Activated CD4-positive, alpha-beta T cell treated with anti-CD3 and anti-CD28 coated beads, Interleukin-2, amount 10 ng/mL, durations not matched to agents 24 days and 14 days (primary cell): ENCODE measurements at regions not wholly inside any gene's neighbourhood (a gene's known extent, or its start where the extent isn't known, plus 50 kb on each side); places are given as distances from the start of the nearest gene placed in this dataset.
"Not testable (repeated sequence)": the region's sequence is repeated elsewhere in the genome, so short reads cannot be mapped to it uniquely, and the experiment has no call there.

Source experiments
- DNase-seq: peaks from one replicate; pipeline ENCODE4 v3.0.0; 2022
- H3K27ac Mint-ChIP-seq: one replicate; pipeline ENCODE4 v1.8.0; 2022; ENCODE audit warnings: mild to moderate bottlenecking, mixed read lengths
- H3K27me3 Mint-ChIP-seq: one replicate; pipeline ENCODE4 v1.8.0; 2022; ENCODE audit warnings: mixed read lengths
- H3K36me3 Mint-ChIP-seq: one replicate; pipeline ENCODE4 v1.8.0; 2022; ENCODE audit warnings: low read depth, mild to moderate bottlenecking, mixed read lengths
- H3K4me1 Mint-ChIP-seq: one replicate; pipeline ENCODE4 v1.8.0; 2021; ENCODE audit warnings: mixed read lengths
- H3K4me3 Mint-ChIP-seq: one replicate; pipeline ENCODE4 v1.8.0; 2022; ENCODE audit warnings: mild to moderate bottlenecking, moderate library complexity, mixed read lengths
- H3K9me3 Mint-ChIP-seq: one replicate; pipeline ENCODE4 v1.8.0; 2021; ENCODE audit warnings: mixed read lengths
- intact Hi-C: fragments of 100-400 bp; cut with micrococcal nuclease; formaldehyde crosslinking; loops from one replicate; pipeline ENCODE4 v1.15.1; 2023

- peak overlapping the region; percentile 38 for H3K27ac Mint-ChIP-seq
- H3K4me3 Mint-ChIP-seq, intact Hi-C loops, H3K27me3 Mint-ChIP-seq, H3K4me1 Mint-ChIP-seq, DNase-seq, H3K9me3 Mint-ChIP-seq, H3K36me3 Mint-ChIP-seq: not testable (repeated sequence)
These were observed 63.5 kb downstream of the UNC93B1 start for GRCh38 chr11:67940440-67940839.

DNA sequence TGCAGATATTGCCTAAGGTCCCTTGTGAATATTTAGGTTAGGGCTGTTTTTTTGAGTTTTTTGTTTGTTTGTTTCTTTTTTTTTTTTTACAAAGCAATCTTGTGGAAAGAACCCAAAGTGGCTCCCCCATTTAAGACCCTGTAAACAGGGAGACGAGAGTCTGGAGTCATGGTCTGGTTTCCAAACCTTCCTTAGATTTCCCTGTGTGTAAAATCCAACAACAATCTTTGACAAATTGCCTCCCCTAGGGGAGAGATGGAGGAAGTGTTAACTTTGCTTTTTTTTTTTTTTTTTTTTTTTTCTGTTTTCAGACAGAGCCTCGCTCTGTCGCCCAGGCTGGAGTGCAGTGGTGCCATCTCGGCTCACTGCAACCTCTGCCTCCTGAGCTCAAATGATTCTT, 64.9 kb downstream of the UNC93B1 start:
- DNase-seq, H3K36me3 Mint-ChIP-seq, H3K27me3 Mint-ChIP-seq, H3K4me1 Mint-ChIP-seq, H3K4me3 Mint-ChIP-seq, intact Hi-C loops, H3K9me3 Mint-ChIP-seq, H3K27ac Mint-ChIP-seq: not testable (repeated sequence)

- H3K4me3 Mint-ChIP-seq, H3K27ac Mint-ChIP-seq, H3K4me1 Mint-ChIP-seq, DNase-seq, H3K9me3 Mint-ChIP-seq, H3K27me3 Mint-ChIP-seq, intact Hi-C loops, H3K36me3 Mint-ChIP-seq: not testable (repeated sequence)
These were observed 65.5 kb downstream of the UNC93B1 start for GRCh38 chr11:67938371-67938770.

GRCh38 chr11:67923565-67923964, 80.3 kb downstream of the UNC93B1 start:
- intact Hi-C loops, DNase-seq, H3K27ac Mint-ChIP-seq, H3K36me3 Mint-ChIP-seq, H3K4me3 Mint-ChIP-seq, H3K9me3 Mint-ChIP-seq: not testable (repeated sequence)
- H3K27me3 Mint-ChIP-seq: peaks cover 17% of the 10 kb centered on the region
- peaks cover 16% of the 10 kb centered on the region for H3K4me1 Mint-ChIP-seq

- DNase-seq: peak; percentile 80
- Mint-ChIP-seq H3K27ac (peak overlapping the region; percentile 85), H3K4me1 (peaks cover 13% of the 10 kb centered on the region), H3K4me3 (peak overlapping the region; percentile 79), H3K27me3 (peaks cover 18% of the 10 kb centered on the region)
- intact Hi-C loops, H3K9me3 Mint-ChIP-seq, H3K36me3 Mint-ChIP-seq: not testable (repeated sequence)
These were observed 83.4 kb downstream of the UNC93B1 start for GRCh38 chr11:67920546-67920945.

GRCh38 chr11:67912184-67912583, 91.7 kb downstream of the UNC93B1 start:
- H3K4me1 Mint-ChIP-seq, intact Hi-C loops, H3K36me3 Mint-ChIP-seq, H3K27me3 Mint-ChIP-seq, DNase-seq, H3K27ac Mint-ChIP-seq, H3K4me3 Mint-ChIP-seq: not testable (repeated sequence)
- peaks cover 17% of the 10 kb centered on the region for H3K9me3 Mint-ChIP-seq

DNA sequence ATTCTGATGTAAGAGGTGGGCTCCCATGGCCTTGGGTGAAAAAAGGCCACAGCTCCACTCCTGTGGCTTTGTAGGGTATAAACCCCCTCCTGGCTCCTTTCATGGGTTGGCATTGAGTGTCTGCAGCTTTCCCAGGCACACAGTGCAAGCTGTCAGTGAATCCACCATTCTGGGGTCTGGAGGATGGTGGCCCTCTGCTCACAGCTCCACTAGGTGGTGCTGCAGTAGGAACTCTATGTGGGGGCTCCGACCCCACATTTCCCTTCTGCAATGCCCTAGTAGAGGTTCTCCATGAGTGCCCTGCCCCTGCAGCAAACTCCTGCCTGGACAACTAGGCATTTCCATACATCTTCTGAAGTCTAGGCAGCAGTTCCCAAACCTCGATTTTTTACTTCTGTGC, 92.7 kb downstream of the UNC93B1 start:
- H3K27ac Mint-ChIP-seq, H3K27me3 Mint-ChIP-seq, H3K36me3 Mint-ChIP-seq, H3K4me3 Mint-ChIP-seq, intact Hi-C loops, H3K4me1 Mint-ChIP-seq, DNase-seq: not testable (repeated sequence)
- H3K9me3 Mint-ChIP-seq: peaks cover 17% of the 10 kb centered on the region

DNA sequence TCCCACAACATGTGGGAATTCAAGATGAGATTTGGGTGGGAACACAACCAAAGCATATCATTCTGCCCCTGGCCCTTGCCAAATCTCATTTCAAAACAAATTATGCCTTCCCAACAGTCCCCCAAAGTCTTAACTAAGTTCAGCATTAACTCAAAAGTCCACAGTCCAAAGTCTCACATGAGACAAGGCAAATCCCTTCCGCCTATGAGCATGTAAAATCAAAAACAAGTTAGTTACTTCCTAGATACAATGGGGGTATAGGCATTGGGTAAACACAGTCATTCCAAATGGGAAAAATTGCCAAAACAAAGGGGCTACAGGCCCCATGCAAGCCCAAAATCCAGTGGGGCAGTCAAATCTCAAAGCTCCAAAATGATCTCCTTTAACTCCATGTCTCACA, 93.1 kb downstream of the UNC93B1 start:
- H3K27me3 Mint-ChIP-seq, H3K36me3 Mint-ChIP-seq, intact Hi-C loops, DNase-seq, H3K4me3 Mint-ChIP-seq, H3K27ac Mint-ChIP-seq, H3K4me1 Mint-ChIP-seq: not testable (repeated sequence)
- peaks cover 14% of the 10 kb centered on the region for H3K9me3 Mint-ChIP-seq

GRCh38 chr11:67906969-67907368, 96.9 kb downstream of the UNC93B1 start:
- H3K4me1 Mint-ChIP-seq, H3K36me3 Mint-ChIP-seq, H3K4me3 Mint-ChIP-seq, intact Hi-C loops, H3K27ac Mint-ChIP-seq, H3K27me3 Mint-ChIP-seq, DNase-seq, H3K9me3 Mint-ChIP-seq: not testable (repeated sequence)

GRCh38 chr11:67899462-67899861, 104.4 kb downstream of the UNC93B1 start:
- H3K4me1 Mint-ChIP-seq, H3K9me3 Mint-ChIP-seq, intact Hi-C loops, H3K4me3 Mint-ChIP-seq, H3K36me3 Mint-ChIP-seq, H3K27me3 Mint-ChIP-seq, H3K27ac Mint-ChIP-seq, DNase-seq: not testable (repeated sequence)

DNA sequence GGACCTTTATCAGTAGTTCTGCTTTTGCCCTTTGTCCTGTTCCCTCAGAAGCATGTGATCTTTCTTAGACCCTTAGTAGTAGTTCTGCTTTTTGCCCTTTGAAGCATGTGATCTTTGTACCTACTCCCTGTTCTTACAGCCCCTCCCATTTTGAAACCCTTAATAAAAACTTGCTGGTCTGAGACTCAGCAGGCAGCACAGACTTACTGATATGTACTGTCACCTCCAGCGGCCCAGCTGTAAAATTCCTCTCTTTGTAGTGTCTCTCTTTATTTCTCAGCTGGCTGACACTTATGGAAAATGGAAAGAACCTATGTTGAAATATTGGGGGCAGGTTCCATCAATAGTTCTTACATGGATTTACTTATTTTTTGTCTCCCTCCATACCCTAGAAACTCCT, 110.4 kb downstream of the UNC93B1 start:
- not testable (repeated sequence) for H3K27me3 Mint-ChIP-seq

DNA sequence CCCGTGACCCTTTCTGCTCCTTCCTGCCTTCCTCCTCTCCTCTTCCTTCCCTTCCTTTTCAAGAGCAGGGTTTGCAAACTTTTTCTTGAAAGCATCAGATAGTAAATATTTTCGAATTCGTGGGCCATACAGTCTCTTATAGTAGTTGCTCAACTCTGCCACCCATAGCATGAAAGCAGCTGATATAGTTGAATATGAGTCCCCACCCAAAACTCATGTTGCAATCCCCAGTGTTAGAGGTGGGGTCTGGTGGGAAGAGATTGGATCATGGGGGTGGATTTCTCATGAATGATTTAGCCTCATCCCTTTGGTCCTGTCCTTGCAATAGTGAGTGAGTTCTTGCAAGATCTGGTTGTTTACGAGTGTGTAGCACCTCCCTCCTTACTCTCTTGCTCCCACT, 114.3 kb downstream of the UNC93B1 start:
- DNase-seq, H3K4me3 Mint-ChIP-seq, intact Hi-C loops, H3K9me3 Mint-ChIP-seq, H3K36me3 Mint-ChIP-seq, H3K27ac Mint-ChIP-seq: not testable (repeated sequence)
- Mint-ChIP-seq H3K4me1 (peaks cover 15% of the 10 kb centered on the region), H3K27me3 (peaks cover 14% of the 10 kb centered on the region)

More for the DNA sequence above, 110.4 kb downstream of the UNC93B1 start:
- DNase-seq, H3K27ac Mint-ChIP-seq, intact Hi-C loops, H3K4me3 Mint-ChIP-seq, H3K9me3 Mint-ChIP-seq, H3K36me3 Mint-ChIP-seq, H3K4me1 Mint-ChIP-seq: not testable (repeated sequence)

GRCh38 chr11:67888056-67888455, 115.8 kb downstream of the UNC93B1 start:
- peaks cover 28% of the 10 kb centered on the region for H3K4me1 Mint-ChIP-seq

DNA sequence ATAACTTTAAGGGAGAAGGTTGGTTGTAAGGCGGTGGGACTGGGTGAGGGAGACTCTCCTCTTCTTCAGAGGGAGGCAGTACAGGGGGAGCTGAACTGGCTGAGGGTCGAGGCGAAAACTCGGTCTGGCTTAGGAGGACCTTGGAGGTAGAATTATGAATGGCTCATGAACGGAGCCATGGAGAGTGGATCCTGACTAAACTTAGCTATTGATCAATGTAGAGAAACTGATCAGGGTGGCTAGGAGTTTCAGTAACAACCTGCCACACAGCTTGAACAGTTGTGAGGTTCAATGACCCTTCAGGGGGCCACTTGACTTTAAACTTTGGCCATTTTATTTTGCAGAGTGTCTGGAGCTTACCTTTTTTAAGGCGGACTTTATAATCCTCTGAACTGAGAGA, 117.2 kb downstream of the UNC93B1 start:
- H3K27ac Mint-ChIP-seq, H3K36me3 Mint-ChIP-seq, H3K9me3 Mint-ChIP-seq, intact Hi-C loops, DNase-seq: not testable (repeated sequence)
- peak overlapping the region; percentile 11 for H3K4me3 Mint-ChIP-seq
- H3K27me3 Mint-ChIP-seq: peaks cover 16% of the 10 kb centered on the region
- H3K4me1 Mint-ChIP-seq: peaks cover 28% of the 10 kb centered on the region

More at GRCh38 chr11:67888056-67888455, 115.8 kb downstream of the UNC93B1 start:
- H3K4me3 Mint-ChIP-seq, DNase-seq, intact Hi-C loops, H3K9me3 Mint-ChIP-seq, H3K36me3 Mint-ChIP-seq, H3K27ac Mint-ChIP-seq: not testable (repeated sequence)
- peaks cover 16% of the 10 kb centered on the region for H3K27me3 Mint-ChIP-seq

DNA sequence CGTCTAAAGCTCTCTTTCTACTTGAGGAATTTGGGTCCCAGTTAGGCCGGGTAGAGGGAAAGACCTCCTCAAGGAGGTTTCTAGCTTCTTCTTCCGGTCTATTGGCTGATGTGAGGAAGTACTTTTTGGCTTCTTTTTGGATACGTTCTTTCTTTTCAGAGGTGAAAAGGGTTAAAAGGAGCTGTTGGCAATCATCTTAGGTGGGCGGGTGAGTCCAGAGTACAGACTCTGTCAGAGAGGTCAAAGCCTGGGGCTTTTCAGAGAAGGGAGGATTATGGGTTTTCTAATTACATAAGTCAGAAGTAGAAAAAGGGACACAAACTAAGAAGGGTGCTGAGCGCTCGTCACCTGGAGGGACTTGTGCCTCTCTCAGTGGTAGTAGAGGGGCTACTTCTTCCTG, 117.7 kb downstream of the UNC93B1 start:
- H3K27ac Mint-ChIP-seq, intact Hi-C loops, DNase-seq, H3K36me3 Mint-ChIP-seq, H3K9me3 Mint-ChIP-seq: not testable (repeated sequence)
- peaks cover 28% of the 10 kb centered on the region for H3K4me1 Mint-ChIP-seq
- H3K4me3 Mint-ChIP-seq: peak overlapping the region; percentile 11
- H3K27me3 Mint-ChIP-seq: peaks cover 16% of the 10 kb centered on the region
